PC-3 (cell line): ENCODE measurements at regions not wholly inside any gene's neighbourhood (a gene's known extent, or its start where the extent isn't known, plus 50 kb on each side); places are given as distances from the start of the nearest gene placed in this dataset.

Experiments used
- ATAC-seq: fragments of 200-7000 bp; cut with Tn5 transposase; 2 replicates; pipeline ENCODE4 v1.9.1; 2020; ENCODE audit warnings: mild to moderate bottlenecking, moderate library complexity
- BruUV-seq: library from RNA; stranded (reverse); fragments of 400-500 nt; replicated peaks from 2 replicates; lab custom pipeline; 2021; lab: Mats Ljungman, UMichigan
- CTCF ChIA-PET: fragments of 300-600 bp; sonication (Branson Sonifier 250); formaldehyde crosslinking; loops from one replicate; lab custom pipeline; 2022; ENCODE audit warnings: antibody characterized with exemption; lab: Charles Lee
- POLR2A ChIA-PET: fragments of 300-600 bp; sonication (Branson Sonifier 250); formaldehyde crosslinking; loops from one replicate; lab custom pipeline; 2022; ENCODE audit warnings: antibody characterized with exemption; ENCODE audit not compliant: unreplicated experiment; lab: Charles Lee
- DNase-seq: peaks from one replicate; pipeline ENCODE4 v3.0.0-alpha.2; 2015
- H2AFZ ChIP-seq: fragments of 300-600 bp; sonication (generic); 2 replicates; pipeline ENCODE4 v1.6.0; 2016; ENCODE audit warnings: antibody characterized with exemption, low read length
- H3F3A ChIP-seq: fragments of 300-600 bp; sonication (generic); one replicate; pipeline ENCODE4 v1.6.0; 2017; ENCODE audit warnings: antibody characterized with exemption, low read length, control low read depth, mild to moderate bottlenecking; ENCODE audit not compliant: unreplicated experiment
- H3K27ac ChIP-seq: fragments of 300-600 bp; sonication (generic); 2 replicates; pipeline ENCODE4 v1.5.1; 2016; ENCODE audit warnings: mild to moderate bottlenecking, low read length
- H3K27me3 ChIP-seq: fragments of 300-600 bp; sonication (generic); 2 replicates; pipeline ENCODE4 v1.6.1; 2016; ENCODE audit warnings: low read length, mixed read lengths
- H3K36me3 ChIP-seq: fragments of 300-600 bp; sonication (generic); 2 replicates; pipeline ENCODE4 v1.6.1; 2016; ENCODE audit warnings: low read depth, mixed run types, low read length, mixed read lengths
- H3K4me1 ChIP-seq: fragments of 300-600 bp; sonication (generic); 2 replicates; pipeline ENCODE4 v1.5.1; 2016; ENCODE audit warnings: low read length; ENCODE audit not compliant: insufficient read depth
- H3K4me2 ChIP-seq: fragments of 300-600 bp; sonication (generic); 2 replicates; pipeline ENCODE4 v1.6.0; 2016; ENCODE audit warnings: low read length
- H3K4me3 ChIP-seq: fragments of 300-600 bp; sonication (generic); 2 replicates; pipeline ENCODE4 v1.5.1; 2016; ENCODE audit warnings: mild to moderate bottlenecking, low read length, mixed read lengths
- H3K79me2 ChIP-seq: fragments of 300-600 bp; sonication (generic); 2 replicates; pipeline ENCODE4 v1.6.1; 2017; ENCODE audit warnings: low read length, mixed read lengths
- H3K9ac ChIP-seq: fragments of 300-600 bp; sonication (generic); 2 replicates; pipeline ENCODE4 v1.6.0; 2016; ENCODE audit warnings: mild to moderate bottlenecking, low read length
- H3K9me2 ChIP-seq: fragments of 300-600 bp; sonication (generic); replicated peaks from 2 replicates; pipeline ENCODE4 v1.6.1; 2016; ENCODE audit warnings: mixed run types, low read length, mixed read lengths
- H3K9me3 ChIP-seq: fragments of 300-600 bp; sonication (generic); 2 replicates; pipeline ENCODE4 v1.6.1; 2016; ENCODE audit warnings: low read length, mixed read lengths
- H4K20me1 ChIP-seq: fragments of 300-600 bp; sonication (generic); 2 replicates; pipeline ENCODE4 v1.6.1; 2016; ENCODE audit warnings: low read length, mixed read lengths
- CTCF ChIP-seq: fragments of 300-600 bp; sonication (generic); conservative IDR thresholded peaks from 2 replicates; pipeline ENCODE4 v1.5.1; 2017; ENCODE audit warnings: antibody characterized with exemption, low read depth, mild to moderate bottlenecking, low read length
- EZH2 ChIP-seq: fragments of 300-600 bp; sonication (generic); IDR thresholded peaks from one replicate; pipeline ENCODE4 v1.6.1; 2017; ENCODE audit warnings: antibody characterized with exemption, mild to moderate bottlenecking, low read length; ENCODE audit not compliant: unreplicated experiment
- EZH2phosphoT487 ChIP-seq: fragments of 300-600 bp; sonication (generic); IDR thresholded peaks from 2 replicates; pipeline ENCODE4 v1.6.1; 2018; ENCODE audit warnings: mild to moderate bottlenecking, antibody characterized with exemption, low read length, borderline replicate concordance
- intact Hi-C: fragments of 100-400 bp; cut with micrococcal nuclease; formaldehyde crosslinking; loops from 2 replicates; pipeline ENCODE4 v1.9.0; 2023

DNA sequence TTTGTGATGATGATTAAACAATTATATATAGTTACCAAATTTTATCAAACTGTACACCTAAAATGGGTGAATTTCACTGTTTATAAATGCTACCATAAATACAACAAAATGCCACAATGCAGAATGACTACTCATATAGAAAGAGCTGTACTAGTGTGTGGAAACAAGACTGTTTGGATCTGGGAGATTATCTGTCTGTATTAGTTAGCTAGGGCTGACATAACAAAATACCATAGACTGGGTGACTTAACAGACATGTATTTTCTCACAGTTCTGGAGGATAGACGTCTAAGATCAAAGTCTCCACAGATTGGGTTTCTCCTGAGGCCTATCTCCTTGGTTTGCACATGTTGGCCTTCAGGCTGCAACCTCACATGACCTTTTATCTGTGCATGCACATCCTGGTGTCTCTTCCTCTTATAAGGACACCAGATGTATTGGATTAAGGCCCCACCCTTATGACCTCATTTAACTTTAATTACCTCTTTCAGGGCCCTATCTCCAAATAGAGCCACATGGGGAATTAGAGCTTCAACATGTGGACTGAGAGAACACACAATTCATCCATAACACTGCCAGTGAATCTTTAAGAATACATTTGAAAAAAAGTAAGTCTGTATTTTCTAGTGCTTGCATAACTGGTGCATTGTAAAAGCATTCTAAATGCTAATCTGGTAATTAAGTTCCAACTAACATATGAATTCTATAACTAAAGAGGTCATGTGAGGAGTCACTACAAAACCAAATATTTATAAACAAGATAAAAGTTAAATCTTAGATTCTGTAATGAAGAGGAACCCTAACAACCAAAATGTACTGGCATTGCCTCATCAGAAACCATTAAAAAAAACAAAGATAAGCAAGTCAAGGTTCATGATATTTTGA, 699.6 kb downstream of the NYAP2 start:
- Histone ChIP-seq H3K9ac (no peak overlapping the region), H3K4me2 (no peak overlapping the region), H3K9me3 (no peaks in the 10 kb centered on the region), H3K4me1 (no peaks in the 10 kb centered on the region), H3K27ac (no peak overlapping the region), H3K4me3 (no peak overlapping the region), H3F3A (no peaks in the 10 kb centered on the region), H3K79me2 (no peaks in the 10 kb centered on the region), H2AFZ (no peak overlapping the region), H3K9me2 (no peaks in the 10 kb centered on the region), H3K36me3 (no peaks in the 10 kb centered on the region), H4K20me1 (no peaks in the 10 kb centered on the region), H3K27me3 (no peaks in the 10 kb centered on the region)
- TF ChIP-seq CTCF (no peak), EZH2 (no peak), EZH2phosphoT487 (no peak)
- DNase-seq (no peak), ATAC-seq (no peak)
- intact Hi-C loops: no loop called here
- ChIA-PET POLR2A (no interaction called here), CTCF (no interaction called here)
- no TSS peak for BruUV-seq

DNA sequence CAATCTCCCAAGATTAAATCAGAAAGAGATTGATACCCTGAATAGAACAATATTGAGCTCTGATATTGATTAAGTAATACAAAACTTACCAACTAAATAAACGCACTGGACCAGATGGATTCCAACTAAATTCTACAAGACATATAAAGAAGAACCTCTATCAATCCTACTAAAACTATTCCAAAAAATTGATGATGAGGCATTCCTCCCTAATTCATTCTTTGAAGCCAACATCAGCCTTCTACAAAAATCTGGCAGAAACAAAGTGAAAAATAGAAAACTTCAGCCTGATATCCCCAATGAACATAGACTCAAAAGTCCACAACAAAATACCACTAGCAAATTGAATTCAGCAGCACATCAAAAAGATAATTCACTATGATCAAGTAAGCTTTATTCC, 695.5 kb downstream of the NYAP2 start:
- no TSS peak for BruUV-seq
- no peak overlapping the region for H3K27ac ChIP-seq
- H3K4me1 ChIP-seq: no peaks in the 10 kb centered on the region
- ChIA-PET CTCF (no interaction called here), POLR2A (no interaction called here)
- intact Hi-C loops: no loop called here
- no peaks in the 10 kb centered on the region for H3K27me3 ChIP-seq
- H3K9ac ChIP-seq: no peak overlapping the region
- no peak for TF ChIP-seq EZH2phosphoT487
- no peak for TF ChIP-seq CTCF
- no peak for TF ChIP-seq EZH2
- no peaks in the 10 kb centered on the region for H3K36me3 ChIP-seq
- H3K4me3 ChIP-seq: no peak overlapping the region
- ATAC-seq (no peak), DNase-seq (no peak)
- no peaks in the 10 kb centered on the region for H3K9me3 ChIP-seq
- H3K79me2 ChIP-seq: no peaks in the 10 kb centered on the region
- H3K9me2 ChIP-seq: no peaks in the 10 kb centered on the region
- H4K20me1 ChIP-seq: no peaks in the 10 kb centered on the region
- no peak overlapping the region for H2AFZ ChIP-seq
- no peak overlapping the region for H3K4me2 ChIP-seq
- H3F3A ChIP-seq: no peaks in the 10 kb centered on the region

- no peak overlapping the region for H3K4me3 ChIP-seq
- DNase-seq: no peak
- no peaks in the 10 kb centered on the region for H3K36me3 ChIP-seq
- no peaks in the 10 kb centered on the region for H3K79me2 ChIP-seq
- no peaks in the 10 kb centered on the region for H4K20me1 ChIP-seq
- TF ChIP-seq CTCF (no peak), EZH2 (no peak)
- no peaks in the 10 kb centered on the region for H3K27me3 ChIP-seq
- intact Hi-C loops: no loop called here
- H2AFZ ChIP-seq: no peak overlapping the region
- ChIA-PET CTCF (no interaction called here), POLR2A (no interaction called here)
- no peaks in the 10 kb centered on the region for H3K9me3 ChIP-seq
- no TSS peak for BruUV-seq
- H3K9me2 ChIP-seq: no peaks in the 10 kb centered on the region
- H3K9ac ChIP-seq: no peak overlapping the region
- no peak for ATAC-seq
- no peaks in the 10 kb centered on the region for H3F3A ChIP-seq
- H3K4me1 ChIP-seq: no peaks in the 10 kb centered on the region; the same call in 1 of the 2 replicates
- H3K4me2 ChIP-seq: no peak overlapping the region
- H3K27ac ChIP-seq: no peak overlapping the region
Observed at GRCh38 chr2:226093364-226093763, 693.9 kb downstream of the NYAP2 start.
